Mucosa of rectum (tissue), 2 donors: ENCODE measurements at regions not wholly inside any gene's neighbourhood (a gene's known extent, or its start where the extent isn't known, plus 50 kb on each side); places are given as distances from the start of the nearest gene placed in this dataset.

Experiments
- H3K27ac ChIP-seq, 2 donors: one replicate each; pipeline ENCODE4 v1.7.0; 2013; ENCODE audit warnings: inconsistent platforms in 2 of 2, low read depth in 2 of 2, low read length in 2 of 2
- H3K27me3 ChIP-seq, 2 donors: one replicate each; pipeline ENCODE4 v1.7.0; 2013; ENCODE audit warnings: low read length in 2 of 2; ENCODE audit not compliant: control insufficient read depth in 2 of 2, insufficient read depth in 2 of 2
- H3K36me3 ChIP-seq, 2 donors: one replicate each; pipeline ENCODE4 v1.7.0; 2013; ENCODE audit warnings: low read length in 2 of 2; ENCODE audit not compliant: control insufficient read depth in 2 of 2, insufficient read depth in 2 of 2
- H3K4me1 ChIP-seq, 2 donors: one replicate each; pipeline ENCODE4 v1.7.0; 2013; ENCODE audit warnings: low read length in 2 of 2, mild to moderate bottlenecking in 1 of 2; ENCODE audit not compliant: control insufficient read depth in 2 of 2, insufficient read depth in 2 of 2
- H3K4me3 ChIP-seq, 2 donors: one replicate each; pipeline ENCODE4 v1.7.0; 2013; ENCODE audit warnings: low read length in 2 of 2
- H3K9ac ChIP-seq, 2 donors: one replicate each; pipeline ENCODE4 v1.7.0; 2013; ENCODE audit warnings: low read length in 2 of 2, low read depth in 1 of 2, mild to moderate bottlenecking in 1 of 2
- H3K9me3 ChIP-seq, 2 donors: one replicate each; pipeline ENCODE4 v1.7.0; 2013; ENCODE audit warnings: low read length in 2 of 2; ENCODE audit not compliant: control insufficient read depth in 2 of 2
- donor health status: healthy.
- donor health status: Normal muscosa, but diverticular disease.

DNA sequence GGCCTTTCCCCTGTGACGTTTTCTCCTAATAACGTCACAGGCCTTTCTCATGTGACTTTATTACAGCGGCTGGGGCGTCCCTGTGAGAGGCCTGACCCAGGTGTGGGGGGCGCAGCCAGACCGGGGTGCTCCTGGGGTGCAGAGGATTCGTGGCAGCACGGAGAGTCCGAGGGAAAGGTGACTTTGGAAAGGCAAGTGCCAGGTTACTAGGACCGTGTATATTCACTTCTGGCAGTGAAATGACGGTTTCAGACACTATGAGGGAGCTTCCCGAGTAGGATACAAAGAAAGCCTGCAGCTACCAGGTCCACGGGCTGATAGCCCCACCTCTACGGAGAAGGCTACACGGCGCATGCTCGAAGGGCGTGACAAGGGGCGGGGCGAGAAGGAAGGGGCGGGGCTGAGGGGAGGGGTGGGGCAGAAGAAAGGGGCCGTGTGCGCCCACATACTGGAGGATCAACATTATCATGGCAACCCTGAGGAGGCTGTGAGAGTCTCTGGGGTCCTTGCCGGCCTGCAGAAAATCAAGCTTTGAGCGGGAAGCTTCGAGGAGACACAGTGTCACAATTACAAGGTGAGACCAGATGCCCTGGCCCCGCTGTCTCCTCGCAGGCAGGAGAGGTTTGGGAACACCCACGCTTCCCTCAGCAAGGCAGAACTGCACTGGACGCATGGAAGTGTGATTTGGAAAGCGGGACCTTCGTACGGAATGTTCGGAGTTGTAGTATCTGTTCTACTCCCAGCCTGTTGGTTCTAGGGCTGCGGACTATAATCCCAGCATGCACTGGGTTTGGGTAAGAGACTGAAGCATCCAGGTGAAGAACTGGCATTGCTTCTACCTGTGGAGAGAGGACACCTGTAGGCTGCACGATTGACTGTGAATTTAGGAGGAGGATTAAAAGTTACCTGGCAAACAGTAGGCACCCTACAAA, 54.4 kb upstream of the ZNF337 start:
- Histone ChIP-seq H3K9me3 (no peaks in the 10 kb centered on the region), H3K27me3 (no peaks in the 10 kb centered on the region), H3K4me3 (peak overlapping the region; percentile 72 to 80), H3K9ac (peak overlapping the region in 1 of 2 donors; percentile 47), H3K4me1 (no peaks in the 10 kb centered on the region), H3K36me3 (no peaks in the 10 kb centered on the region), H3K27ac (no peak overlapping the region)

GRCh38 chr20:25750220-25750764, 53.6 kb upstream of the ZNF337 start:
- H3K9ac ChIP-seq: peak overlapping the region in 1 of 2 donors; percentile 47
- no peaks in the 10 kb centered on the region for H3K4me1 ChIP-seq
- H3K4me3 ChIP-seq: peak overlapping the region; percentile 55 to 80
- no peaks in the 10 kb centered on the region for H3K9me3 ChIP-seq
- H3K36me3 ChIP-seq: no peaks in the 10 kb centered on the region
- no peak overlapping the region for H3K27ac ChIP-seq
- H3K27me3 ChIP-seq: no peaks in the 10 kb centered on the region

DNA sequence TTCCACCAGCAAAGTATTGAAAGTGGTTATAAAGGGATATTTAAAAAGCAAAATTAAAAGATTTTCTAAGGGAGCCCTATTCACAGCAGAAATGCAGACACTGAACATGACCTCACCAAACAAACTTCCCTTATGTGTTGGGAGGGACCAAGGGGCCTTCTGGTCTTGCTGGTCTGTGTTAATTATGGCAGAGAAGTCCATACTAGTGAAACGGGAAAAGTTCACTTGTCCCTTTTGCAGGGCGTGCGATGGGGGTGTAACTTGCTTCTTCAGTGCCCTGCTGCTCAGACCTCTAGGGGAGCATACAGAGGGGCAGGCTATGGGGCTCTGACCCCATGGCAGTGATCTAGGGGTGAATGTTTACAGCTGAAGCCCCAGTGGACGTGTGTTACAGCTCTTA, 53.0 kb upstream of the ZNF337 start:
- H3K36me3 ChIP-seq: no peaks in the 10 kb centered on the region
- H3K4me1 ChIP-seq: no peaks in the 10 kb centered on the region
- H3K4me3 ChIP-seq: no peak overlapping the region
- no peaks in the 10 kb centered on the region for H3K27me3 ChIP-seq
- no peak overlapping the region for H3K27ac ChIP-seq
- no peak overlapping the region for H3K9ac ChIP-seq
- H3K9me3 ChIP-seq: no peaks in the 10 kb centered on the region
